GM13977 (cell line): ENCODE measurements at regions not wholly inside any gene's neighbourhood (a gene's known extent, or its start where the extent isn't known, plus 50 kb on each side); places are given as distances from the start of the nearest gene placed in this dataset.

ENCODE experiments used
- DNase-seq: peaks from one replicate; pipeline ENCODE4 v3.0.0; 2012; ENCODE audit warnings: low spot score
- CTCF ChIP-seq: IDR thresholded peaks from 2 replicates; pipeline ENCODE4 v1.5.1; 2012; ENCODE audit warnings: mild to moderate bottlenecking, control low read depth; ENCODE audit not compliant: insufficient read depth; ENCODE audit errors: extremely low read depth, missing control alignments
- in situ Hi-C: fragments of 300-500 bp; cut with MboI; formaldehyde crosslinking; loops from one replicate; pipeline ENCODE4 v1.12.0; 2022; ENCODE audit warnings: low sequenced_read_pairs, low pct_unique_long_range_greater_than_20kb, mixed read lengths, inconsistent platforms; ENCODE audit not compliant: unreplicated experiment

GRCh38 chr22:48651036-48651890, 1176.4 kb downstream of the BRD1 start:
- no peak for TF ChIP-seq CTCF
- in situ Hi-C loops = no loop called here
- no peak for DNase-seq

GRCh38 chr22:48650323-48651035, 1177.2 kb downstream of the BRD1 start:
- DNase-seq = no peak
- in situ Hi-C loops = no loop called here
- no peak for TF ChIP-seq CTCF

GRCh38 chr22:48649466-48649865, 1178.2 kb downstream of the BRD1 start:
- TF ChIP-seq CTCF = no peak

GRCh38 chr22:48649031-48649430, 1178.6 kb downstream of the BRD1 start:
- in situ Hi-C loops = no loop called here

More at GRCh38 chr22:48649466-48649865, 1178.2 kb downstream of the BRD1 start:
- DNase-seq = no peak
- in situ Hi-C loops = no loop called here

GRCh38 chr22:48647606-48648515, 1179.8 kb downstream of the BRD1 start:
- no peak for DNase-seq
- in situ Hi-C loops = no loop called here
- no peak for TF ChIP-seq CTCF

More at GRCh38 chr22:48649031-48649430, 1178.6 kb downstream of the BRD1 start:
- DNase-seq = no peak
- TF ChIP-seq CTCF = no peak

- no peak for DNase-seq
- in situ Hi-C loops = no loop called here
Observed at GRCh38 chr22:48647051-48647450, 1180.6 kb downstream of the BRD1 start.

More at GRCh38 chr22:48647051-48647450, 1180.6 kb downstream of the BRD1 start:
- TF ChIP-seq CTCF = no peak
